T-cell (primary cell): ENCODE measurements at regions not wholly inside any gene's neighbourhood (a gene's known extent, or its start where the extent isn't known, plus 50 kb on each side); places are given as distances from the start of the nearest gene placed in this dataset.
A peak's percentile ranks its signal among the peaks of the same experiment; 100 is the strongest.

Source experiments
- ATAC-seq, 4 experiments: fragments of 200-7000 bp in 3 of 4; fragments of 150-1000 bp in 1 of 4; cut with Tn5 transposase; replicated peaks in 1 of 4; 1 replicate in 3 of 4; 2 replicates in 1 of 4; pipeline ENCODE4 v1.10.0; 2021; ENCODE audit warnings: moderate library complexity in 3 of 4, mild to moderate bottlenecking in 2 of 4, moderate number of reproducible peaks in 1 of 4
- CTCF ChIA-PET, 2 donors: fragments of 300-600 bp; sonication (Branson Sonifier 250); formaldehyde crosslinking; loops; one replicate each; lab custom pipeline; 2022; ENCODE audit warnings: antibody characterized with exemption in 2 of 2; lab: Charles Lee
- POLR2A ChIA-PET, 2 donors: fragments of 300-600 bp; sonication (Branson Sonifier 250); formaldehyde crosslinking; loops; one replicate each; lab custom pipeline; 2022; ENCODE audit warnings: antibody characterized with exemption in 2 of 2; lab: Charles Lee
- DNase-seq, 35 experiments: peaks; one replicate each; pipeline versions ENCODE4 v3.0.0 to v3.0.0-alpha.2; 2013 to 2023
- H3K27ac ChIP-seq: one replicate; pipeline ENCODE4 v1.5.1; 2013; ENCODE audit warnings: low read length
- H3K27me3 ChIP-seq, 2 experiments: replicated peaks in 1 of 2; 1 replicate in 1 of 2; 2 replicates in 1 of 2; pipeline versions ENCODE4 v1.6.1 to v1.7.0; 2013; ENCODE audit warnings: low read length in 1 of 2, mixed read lengths in 1 of 2; ENCODE audit not compliant: control insufficient read depth in 2 of 2, insufficient read depth in 2 of 2; ENCODE audit errors: extremely low read depth in 1 of 2
- H3K36me3 ChIP-seq, 2 donors: 1 replicate in 1 of 2; 2 replicates in 1 of 2; pipeline versions ENCODE4 v1.6.1 to v1.7.0; 2013; ENCODE audit warnings: low read length in 1 of 2; ENCODE audit not compliant: control insufficient read depth in 2 of 2, insufficient read depth in 1 of 2; ENCODE audit errors: extremely low read depth in 1 of 2
- H3K4me1 ChIP-seq, 2 experiments: 1 replicate in 1 of 2; 2 replicates in 1 of 2; pipeline versions ENCODE4 v1.6.1 to v1.7.0; 2013; ENCODE audit warnings: low read length in 2 of 2, mixed read lengths in 1 of 2; ENCODE audit not compliant: insufficient read depth in 2 of 2, control insufficient read depth in 1 of 2; ENCODE audit errors: extremely low read depth in 1 of 2
- H3K4me3 ChIP-seq, 2 donors: 1 replicate in 1 of 2; 2 replicates in 1 of 2; pipeline versions ENCODE4 v1.5.1 to v1.7.0; 2013; ENCODE audit warnings: mild to moderate bottlenecking in 2 of 2, low read length in 1 of 2, moderate library complexity in 1 of 2; ENCODE audit not compliant: control insufficient read depth in 1 of 2; ENCODE audit errors: extremely low read depth in 1 of 2
- H3K9me3 ChIP-seq: 2 replicates; pipeline ENCODE4 v1.7.0; 2013
- H3K27ac Mint-ChIP-seq, 2 donors: one replicate each; pipeline ENCODE4 v1.8.0; 2020 to 2021; ENCODE audit warnings: mild to moderate bottlenecking in 2 of 2, mixed read lengths in 2 of 2
- H3K27me3 Mint-ChIP-seq, 2 donors: one replicate each; pipeline ENCODE4 v1.8.0; 2021 to 2022; ENCODE audit warnings: mixed read lengths in 2 of 2
- H3K36me3 Mint-ChIP-seq: one replicate; pipeline ENCODE4 v1.8.0; 2021; ENCODE audit warnings: mixed read lengths
- H3K4me1 Mint-ChIP-seq, 3 donors: one replicate each; pipeline ENCODE4 v1.8.0; 2020 to 2022; ENCODE audit warnings: mixed read lengths in 3 of 3, mild to moderate bottlenecking in 1 of 3
- H3K4me3 Mint-ChIP-seq, 3 donors: one replicate each; pipeline ENCODE4 v1.8.0; 2020 to 2022; ENCODE audit warnings: mild to moderate bottlenecking in 3 of 3, mixed read lengths in 3 of 3, moderate library complexity in 3 of 3
- H3K9me3 Mint-ChIP-seq, 3 donors: one replicate each; pipeline ENCODE4 v1.8.0; 2020 to 2022; ENCODE audit warnings: mixed read lengths in 3 of 3
- WGBS: methylation state at CpG from one replicate; pipeline ENCODE4 v1.1.5; 2013; ENCODE audit warnings: missing lambda C conversion rate; ENCODE audit not compliant: insufficient coverage; 5-methylcytosine and 5-hydroxymethylcytosine counted together

DNA sequence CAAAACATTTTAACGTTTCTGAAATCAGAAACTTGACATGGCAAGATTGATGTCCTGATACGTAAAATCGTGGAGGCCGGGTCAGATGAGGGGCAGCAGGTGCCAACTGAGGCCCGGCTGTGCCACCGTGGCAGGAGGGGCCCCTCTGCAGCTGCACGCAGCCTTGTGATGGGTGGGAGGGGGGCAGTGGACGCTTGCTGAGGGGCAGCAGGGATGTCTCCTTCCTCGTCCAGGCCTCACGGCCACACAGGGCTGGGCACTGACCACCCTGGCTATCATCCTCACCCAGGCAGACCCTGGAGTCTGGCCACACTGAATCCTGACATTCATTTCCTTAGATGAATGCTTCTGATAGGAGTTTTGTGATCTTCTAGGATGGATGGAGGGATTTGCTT, 114.7 kb downstream of the ERMARD start:
- no CpG with 5 or more reads among the region's 10 CpGs for WGBS
- ATAC-seq (no peak), DNase-seq (no peak)
- no peak overlapping the region for H3K27ac Mint-ChIP-seq
- H3K4me3 Mint-ChIP-seq = no peak overlapping the region
- H3K4me1 ChIP-seq = peaks cover 19 to 35% of the 10 kb centered on the region in 2 experiments
- H3K4me1 Mint-ChIP-seq = peaks cover 4 to 22% (median 22%) of the 10 kb centered on the region in 3 donors
- POLR2A ChIA-PET = no interaction called here
- H3K36me3 Mint-ChIP-seq = no peaks in the 10 kb centered on the region
- no peaks in the 10 kb centered on the region for H3K9me3 ChIP-seq
- CTCF ChIA-PET = no interaction called here
- no peaks in the 10 kb centered on the region for H3K9me3 Mint-ChIP-seq
- H3K27ac ChIP-seq = no peak overlapping the region
- peaks cover 0 to 18% of the 10 kb centered on the region in 2 donors for H3K27me3 Mint-ChIP-seq
- peaks cover 0 to 6% of the 10 kb centered on the region in 2 experiments for H3K27me3 ChIP-seq
- H3K4me3 ChIP-seq = no peak overlapping the region
- H3K36me3 ChIP-seq = no peaks in the 10 kb centered on the region

DNA sequence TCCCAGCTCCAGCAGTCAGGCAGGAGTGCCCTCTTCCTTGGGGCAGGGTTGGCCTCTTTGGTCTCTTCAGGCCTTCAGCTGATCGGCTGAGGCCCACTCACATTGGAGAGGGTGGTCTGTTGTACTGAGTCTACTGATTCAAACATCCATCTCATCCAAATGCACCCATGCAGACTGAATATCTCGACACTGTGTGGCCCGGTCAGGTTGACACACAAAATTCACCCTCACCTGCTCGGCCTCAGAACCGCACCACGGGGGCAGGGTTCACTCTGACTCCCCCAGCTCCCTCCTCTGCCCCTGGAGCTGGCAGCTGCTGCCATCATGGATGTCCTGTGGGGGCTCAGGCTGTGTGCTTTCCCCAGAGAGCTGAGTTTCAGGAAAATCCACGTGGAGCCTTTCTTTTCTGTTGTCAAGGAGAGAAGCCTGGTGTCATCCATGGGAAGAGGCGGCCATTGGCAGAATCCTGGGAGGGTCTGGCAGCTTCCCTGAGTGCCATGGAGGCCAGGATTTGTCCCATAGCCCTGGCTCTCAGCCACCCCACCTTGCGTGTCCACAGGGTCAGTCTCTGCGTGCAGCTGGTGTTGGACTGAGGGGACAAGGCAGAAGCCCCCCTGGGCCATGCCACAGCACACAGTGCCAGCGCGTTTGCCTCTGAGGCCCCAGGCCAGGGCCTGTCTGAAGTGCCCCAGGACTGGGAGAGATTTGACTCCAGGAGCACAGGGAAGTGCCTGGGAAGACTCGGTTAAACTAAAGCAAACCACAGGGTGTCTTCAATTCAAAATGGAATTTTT, 114.1 kb downstream of the ERMARD start:
- POLR2A ChIA-PET = no interaction called here
- Histone ChIP-seq H3K9me3 (no peaks in the 10 kb centered on the region), H3K27ac (no peak overlapping the region), H3K36me3 (no peaks in the 10 kb centered on the region), H3K4me3 (no peak overlapping the region), H3K4me1 (peaks cover 24 to 37% of the 10 kb centered on the region in 2 experiments), H3K27me3 (peaks cover 0 to 6% of the 10 kb centered on the region in 2 experiments)
- 89% methylated on average over 11 of the region's 13 CpGs for WGBS
- H3K4me1 Mint-ChIP-seq = peaks cover 8 to 26% (median 24%) of the 10 kb centered on the region in 3 donors
- ATAC-seq (no peak), DNase-seq (no peak)
- H3K36me3 Mint-ChIP-seq = no peaks in the 10 kb centered on the region
- H3K4me3 Mint-ChIP-seq = no peak overlapping the region
- CTCF ChIA-PET = no interaction called here
- no peaks in the 10 kb centered on the region for H3K9me3 Mint-ChIP-seq
- H3K27me3 Mint-ChIP-seq = peaks cover 0 to 18% of the 10 kb centered on the region in 2 donors
- no peak overlapping the region for H3K27ac Mint-ChIP-seq

DNA sequence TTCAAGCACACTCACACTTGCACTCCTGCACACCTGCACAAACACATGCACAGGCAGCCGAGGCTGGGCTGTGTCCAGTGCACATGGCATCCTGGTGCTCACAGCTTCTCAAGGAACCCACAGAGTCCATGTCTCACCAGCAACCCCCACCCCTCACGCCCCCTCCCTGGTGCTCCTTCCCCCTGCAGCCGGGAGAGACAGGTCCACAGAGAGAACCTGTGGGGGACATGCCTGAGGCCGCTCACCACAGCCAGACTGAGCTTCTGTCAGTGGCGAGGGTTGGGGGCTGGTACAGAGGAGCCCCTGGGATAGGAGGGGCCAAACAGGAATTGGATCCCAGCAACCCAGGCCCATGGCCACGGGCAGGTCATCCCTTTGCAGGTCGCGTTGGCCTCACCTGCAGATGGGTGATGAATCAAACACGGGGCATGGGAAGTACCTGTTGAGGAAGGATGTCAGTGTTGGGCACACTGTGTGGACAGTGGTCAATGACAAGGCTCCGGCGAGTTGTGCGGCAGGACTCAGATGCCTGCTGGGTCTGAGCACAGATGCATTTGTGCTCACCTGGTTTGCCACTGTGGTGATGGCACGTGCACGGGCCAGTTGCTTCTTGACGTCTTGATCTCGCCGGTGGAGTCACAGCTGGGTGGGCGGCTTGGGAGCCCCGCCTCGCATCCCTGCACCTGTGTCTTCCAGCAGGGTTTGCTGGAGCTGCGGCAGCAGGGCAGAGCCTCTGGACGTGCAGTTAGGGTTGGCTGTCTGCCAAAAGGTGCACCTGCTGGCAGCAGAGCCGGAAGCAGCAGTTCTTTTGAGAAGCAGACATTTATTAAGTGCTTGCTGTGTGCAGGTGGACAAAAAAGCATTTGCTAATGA, 113.0 kb downstream of the ERMARD start:
- no peak overlapping the region for H3K4me3 Mint-ChIP-seq
- peaks cover 29 to 47% of the 10 kb centered on the region in 2 experiments for H3K4me1 ChIP-seq
- POLR2A ChIA-PET = no interaction called here
- H3K27me3 ChIP-seq = peaks cover 0 to 6% of the 10 kb centered on the region in 2 experiments
- no peaks in the 10 kb centered on the region for H3K36me3 Mint-ChIP-seq
- no peaks in the 10 kb centered on the region for H3K36me3 ChIP-seq
- H3K27ac ChIP-seq = no peak overlapping the region
- H3K4me3 ChIP-seq = no peak overlapping the region
- DNase-seq (peak in 1 of 35 experiments; percentile 8), ATAC-seq (no peak)
- no peaks in the 10 kb centered on the region for H3K9me3 Mint-ChIP-seq
- WGBS = 80% methylated on average over 20 of the region's 23 CpGs
- H3K27me3 Mint-ChIP-seq = peaks cover 0 to 18% of the 10 kb centered on the region in 2 donors
- CTCF ChIA-PET = no interaction called here
- no peak overlapping the region for H3K27ac Mint-ChIP-seq
- H3K4me1 Mint-ChIP-seq = peaks cover 14 to 33% (median 30%) of the 10 kb centered on the region in 3 donors
- no peaks in the 10 kb centered on the region for H3K9me3 ChIP-seq

DNA sequence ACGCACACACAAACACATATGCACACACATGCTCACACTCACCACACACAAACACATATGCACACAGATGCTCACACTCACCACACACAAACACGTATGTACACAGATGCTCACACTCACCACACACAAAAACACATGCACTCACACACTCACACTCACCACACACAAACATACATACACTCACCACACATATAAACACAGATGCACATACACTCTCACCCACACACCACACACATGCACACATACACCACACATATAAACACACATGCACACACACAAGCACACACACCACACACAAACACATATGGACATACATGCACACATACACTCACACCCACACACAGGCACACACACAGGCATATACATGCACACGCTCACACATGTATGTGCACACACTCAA, 112.3 kb downstream of the ERMARD start:
- peaks cover 14 to 33% (median 30%) of the 10 kb centered on the region in 3 donors for H3K4me1 Mint-ChIP-seq

DNA sequence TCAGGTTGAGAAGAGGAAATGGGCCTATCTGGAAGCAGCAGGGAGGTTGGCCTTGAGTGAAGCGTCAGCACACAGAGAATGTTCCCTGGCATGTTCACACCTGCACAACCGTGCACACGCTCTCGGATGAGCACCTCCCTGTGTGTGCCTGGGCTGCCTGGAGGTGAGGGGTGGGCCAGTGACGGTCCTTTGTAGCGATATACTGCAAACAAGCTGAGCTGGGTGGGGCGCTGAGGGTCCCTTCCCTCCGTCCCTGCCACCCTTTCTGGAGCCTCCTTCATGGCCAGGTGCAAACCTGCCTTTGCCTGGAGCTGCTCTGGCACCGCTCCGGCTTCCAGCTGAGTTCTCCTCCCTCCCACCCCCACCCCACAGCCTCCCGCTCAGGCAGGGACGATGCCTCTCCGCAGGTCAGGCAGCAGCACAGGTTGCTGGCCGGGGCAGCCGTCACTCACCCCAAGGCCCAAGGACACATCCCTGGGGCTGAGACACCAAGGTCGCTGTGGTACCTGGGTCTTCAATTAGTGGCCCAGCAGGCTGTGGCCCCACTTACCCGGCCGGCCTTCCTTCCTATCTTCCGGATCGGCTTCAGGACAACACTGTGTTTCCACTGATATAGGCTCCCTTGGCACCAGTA, 111.6 kb downstream of the ERMARD start:
- CTCF ChIA-PET = no interaction called here
- Mint-ChIP-seq H3K27ac (no peak overlapping the region), H3K9me3 (no peaks in the 10 kb centered on the region), H3K36me3 (no peaks in the 10 kb centered on the region), H3K4me1 (peaks cover 14 to 27% (median 23%) of the 10 kb centered on the region in 3 donors), H3K27me3 (peaks cover 0 to 16% of the 10 kb centered on the region in 2 donors), H3K4me3 (no peak overlapping the region)
- DNase-seq (no peak), ATAC-seq (no peak)
- Histone ChIP-seq H3K9me3 (peaks cover 2% of the 10 kb centered on the region), H3K4me3 (no peak overlapping the region), H3K27ac (no peak overlapping the region), H3K36me3 (no peaks in the 10 kb centered on the region), H3K4me1 (peaks cover 25 to 35% of the 10 kb centered on the region in 2 experiments), H3K27me3 (peaks cover 0 to 6% of the 10 kb centered on the region in 2 experiments)
- POLR2A ChIA-PET = no interaction called here
- 93% methylated on average over 16 of the region's 20 CpGs for WGBS

More for the DNA sequence above, 112.3 kb downstream of the ERMARD start:
- Histone ChIP-seq H3K27ac (no peak overlapping the region), H3K9me3 (no peaks in the 10 kb centered on the region), H3K4me1 (peaks cover 27 to 42% of the 10 kb centered on the region in 2 experiments), H3K27me3 (peaks cover 0 to 6% of the 10 kb centered on the region in 2 experiments), H3K4me3 (no peak overlapping the region), H3K36me3 (no peaks in the 10 kb centered on the region)
- WGBS = 96% methylated on average over 2 of the region's 3 CpGs
- H3K27ac Mint-ChIP-seq = no peak overlapping the region
- H3K36me3 Mint-ChIP-seq = no peaks in the 10 kb centered on the region
- POLR2A ChIA-PET = no interaction called here
- DNase-seq = no peak
- peaks cover 0 to 18% of the 10 kb centered on the region in 2 donors for H3K27me3 Mint-ChIP-seq
- no peak for ATAC-seq
- H3K4me3 Mint-ChIP-seq = no peak overlapping the region
- no peaks in the 10 kb centered on the region for H3K9me3 Mint-ChIP-seq
- CTCF ChIA-PET = no interaction called here
